Vagina (tissue), 2 donors: ENCODE measurements at regions not wholly inside any gene's neighbourhood (a gene's known extent, or its start where the extent isn't known, plus 50 kb on each side); places are given as distances from the start of the nearest gene placed in this dataset.

Experiments used
- CTCF ChIP-seq, 3 experiments: fragments of 450-650 bp in 2 of 3; fragments of 200-600 bp in 1 of 3; sonication (generic) in 1 of 3; IDR thresholded peaks; one replicate each; pipeline ENCODE4 v1.5.1; 2017 to 2019; ENCODE audit warnings: antibody characterized with exemption in 3 of 3, mild to moderate bottlenecking in 2 of 3, moderate library complexity in 2 of 3
- POLR2AphosphoS5 ChIP-seq, 2 donors: sonication (generic); formaldehyde crosslinking; IDR thresholded peaks; one replicate each; pipeline ENCODE4 v1.9.0; 2017; ENCODE audit warnings: antibody characterized with exemption in 2 of 2, mild to moderate bottlenecking in 2 of 2, low read depth in 1 of 2; ENCODE audit not compliant: insufficient read depth in 1 of 2

- TF ChIP-seq CTCF (IDR thresholded peaks at IDR 0.05), result no peak
- TF ChIP-seq POLR2AphosphoS5 (IDR thresholded peaks at IDR 0.05; ENCODE audit: insufficient read depth in 1 of 2, low read depth in 1 of 2), result no peak
Measured at GRCh38 chr1:60225486-60225885, 151.9 kb upstream of the C1orf87 start.
